Neural progenitor cell (in vitro differentiated cells): ENCODE measurements at regions not wholly inside any gene's neighbourhood (a gene's known extent, or its start where the extent isn't known, plus 50 kb on each side); places are given as distances from the start of the nearest gene placed in this dataset.

Experiments
- CTCF ChIP-seq: fragments of 200-600 bp; sonication (generic); IDR thresholded peaks from 2 replicates; pipeline ENCODE4 v1.5.1; 2017; ENCODE audit warnings: antibody characterized with exemption, mild to moderate bottlenecking
- EZH2 ChIP-seq: fragments of 200-600 bp; sonication (generic); IDR thresholded peaks from 2 replicates; pipeline ENCODE4 v1.6.1; 2017; ENCODE audit warnings: antibody characterized with exemption, mild to moderate bottlenecking, moderate library complexity
- EZH2phosphoT487 ChIP-seq: fragments of 200-600 bp; sonication (generic); IDR thresholded peaks from 2 replicates; pipeline ENCODE4 v1.6.1; 2017; ENCODE audit warnings: antibody characterized with exemption

GRCh38 chr1:223453902-223454301 lies 60.7 kb downstream of the CCDC185 start:
- TF ChIP-seq CTCF: no peak
- no peak for TF ChIP-seq EZH2
- no peak for TF ChIP-seq EZH2phosphoT487
